GM12892 (cell line): ENCODE measurements at regions not wholly inside any gene's neighbourhood (a gene's known extent, or its start where the extent isn't known, plus 50 kb on each side); places are given as distances from the start of the nearest gene placed in this dataset.

ENCODE experiments used
- POLR2A ChIP-seq: IDR thresholded peaks from 2 replicates; pipeline ENCODE4 v1.6.1; 2011; ENCODE audit warnings: low read depth, low read length, control low read depth
- TAF1 ChIP-seq: IDR thresholded peaks from 2 replicates; pipeline ENCODE4 v1.6.1; 2011; ENCODE audit warnings: low read depth, mild to moderate bottlenecking, control low read depth, low read length, borderline replicate concordance

GRCh38 chr1:164969253-164969652 is 387.3 kb downstream of the LMX1A start:
- TF ChIP-seq POLR2A = no peak
- TF ChIP-seq TAF1 = no peak
